GM12878 (cell line): ENCODE measurements at regions not wholly inside any gene's neighbourhood (a gene's known extent, or its start where the extent isn't known, plus 50 kb on each side); places are given as distances from the start of the nearest gene placed in this dataset.
A peak's percentile ranks its signal among the peaks of the same experiment; 100 is the strongest.

Experiments used
- ATAC-seq: fragments of 200-7000 bp; cut with Tn5 transposase; 3 replicates; pipeline ENCODE4 v1.9.1; 2020; ENCODE audit warnings: mild to moderate bottlenecking, moderate library complexity
- BruUV-seq: library from RNA; stranded (reverse); fragments of 400-500 nt; replicated peaks from 2 replicates; lab custom pipeline; 2021; lab: Mats Ljungman, UMichigan
- CTCF ChIA-PET: fragments of 300-600 bp; sonication (Branson Sonifier 250); formaldehyde crosslinking; extraction: SDS; loops from one replicate; lab custom pipeline; 2021; ENCODE audit warnings: inconsistent platforms; lab: Yijun Ruan, JAX
- POLR2A ChIA-PET: fragments of 350-600 bp; formaldehyde crosslinking; extraction: SDS; loops from one replicate; lab custom pipeline; 2021; ENCODE audit warnings: inconsistent platforms; lab: Charles Lee
- RAD21 ChIA-PET: fragments of 300-600 bp; sonication (Branson Sonifier 250); formaldehyde crosslinking; loops from one replicate; lab custom pipeline; 2023; ENCODE audit warnings: antibody characterized with exemption; ENCODE audit not compliant: unreplicated experiment; lab: Charles Lee
- SMC1A ChIA-PET: fragments of 300-600 bp; sonication (Branson Sonifier 250); formaldehyde crosslinking; loops from one replicate; lab custom pipeline; 2023; ENCODE audit not compliant: unreplicated experiment, uncharacterized antibody; lab: Charles Lee
- DNase-seq: peaks from one replicate; pipeline ENCODE4 v3.0.0-alpha.2; 2011; ENCODE audit warnings: low read depth, low spot score
- FAIRE-seq: peaks from 3 replicates; lab custom pipeline; 2011; peaks lifted over from hg19 to GRCh38; lab: Jason Lieb, UNC
- H2AFZ ChIP-seq: 2 replicates; pipeline ENCODE4 v1.6.0; 2011; ENCODE audit warnings: low read depth, low read length, control low read depth; ENCODE audit not compliant: control insufficient read depth
- H3K27ac ChIP-seq: 2 replicates; pipeline ENCODE4 v1.5.1; 2011; ENCODE audit warnings: control low read depth; ENCODE audit not compliant: control insufficient read depth, insufficient read depth
- H3K27me3 ChIP-seq, 2 experiments: replicated peaks in 1 of 2; 2 replicates each; pipeline versions ENCODE4 v1.6.0 to v1.6.1; 2011; ENCODE audit warnings: low read length in 1 of 2; ENCODE audit not compliant: control insufficient read depth in 2 of 2, insufficient read depth in 2 of 2
- H3K36me3 ChIP-seq, 2 experiments: 2 replicates each; pipeline ENCODE4 v1.5.1; 2011; ENCODE audit warnings: low read length in 1 of 2; ENCODE audit not compliant: control insufficient read depth in 2 of 2, insufficient read depth in 2 of 2
- H3K4me1 ChIP-seq: 2 replicates; pipeline ENCODE4 v1.6.1; 2011; ENCODE audit warnings: mild to moderate bottlenecking, low read length, moderate library complexity, mixed read lengths; ENCODE audit not compliant: control insufficient read depth, insufficient read depth
- H3K4me2 ChIP-seq: 2 replicates; pipeline ENCODE4 v1.6.0; 2011; ENCODE audit warnings: control low read depth; ENCODE audit not compliant: control insufficient read depth, insufficient read depth
- H3K4me3 ChIP-seq: fragments of 200-600 bp; sonication (generic); 2 replicates; pipeline ENCODE4 v1.5.1; 2016
- H3K79me2 ChIP-seq: 2 replicates; pipeline ENCODE4 v1.6.0; 2011; ENCODE audit warnings: low read length; ENCODE audit not compliant: control insufficient read depth, insufficient read depth
- H3K9ac ChIP-seq: 2 replicates; pipeline ENCODE4 v1.8.0; 2011; ENCODE audit warnings: low read length, control low read depth, mixed read lengths; ENCODE audit not compliant: control insufficient read depth, insufficient read depth
- H3K9me3 ChIP-seq: replicated peaks from 3 replicates; pipeline ENCODE4 v1.5.1; 2011; ENCODE audit warnings: mild to moderate bottlenecking, low read length; ENCODE audit not compliant: control insufficient read depth, insufficient read depth
- H4K20me1 ChIP-seq: 2 replicates; pipeline ENCODE4 v1.6.0; 2011; ENCODE audit not compliant: control insufficient read depth, insufficient read depth
- BCL11A ChIP-seq: IDR thresholded peaks from 2 replicates; pipeline ENCODE4 v1.6.1; 2011; ENCODE audit warnings: low read depth, low read length
- BHLHE40 ChIP-seq, 2 experiments: fragments of 450-650 bp in 1 of 2; IDR thresholded peaks; 2 replicates each; pipeline ENCODE4 v1.6.1; 2011 to 2017; ENCODE audit warnings: low read depth in 2 of 2, borderline replicate concordance in 1 of 2, improper control_type of control experiment in 1 of 2, low read length in 1 of 2, mild to moderate bottlenecking in 1 of 2
- CHD2 ChIP-seq: IDR thresholded peaks from 2 replicates; pipeline ENCODE4 v1.6.1; 2011; ENCODE audit warnings: low read depth, low read length, improper control_type of control experiment, borderline replicate concordance
- CREM ChIP-seq: IDR thresholded peaks from 2 replicates; pipeline ENCODE4 v1.6.1; 2014; ENCODE audit warnings: antibody characterized with exemption, low read depth
- DPF2 ChIP-seq: fragments of 450-650 bp; IDR thresholded peaks from 2 replicates; pipeline ENCODE4 v1.6.1; 2017; ENCODE audit warnings: mild to moderate bottlenecking
- HCFC1 ChIP-seq: fragments of 150-350 bp; IDR thresholded peaks from 2 replicates; pipeline ENCODE4 v1.6.1; 2014; ENCODE audit warnings: low read length
- IKZF1 ChIP-seq: fragments of 450-650 bp; conservative IDR thresholded peaks from 2 replicates; pipeline ENCODE4 v1.6.1; 2017; ENCODE audit warnings: antibody characterized with exemption, mild to moderate bottlenecking
- MEF2B ChIP-seq: fragments of 450-650 bp; IDR thresholded peaks from 2 replicates; pipeline ENCODE4 v1.6.1; 2018; ENCODE audit warnings: mild to moderate bottlenecking, moderate library complexity; ENCODE audit not compliant: partially characterized antibody, poor library complexity, severe bottlenecking
- MTA2 ChIP-seq: fragments of 450-650 bp; IDR thresholded peaks from 2 replicates; pipeline ENCODE4 v1.6.1; 2016; ENCODE audit warnings: low read depth, mild to moderate bottlenecking, moderate library complexity
- POU2F2 ChIP-seq: IDR thresholded peaks from 3 replicates; pipeline ENCODE4 v1.6.1; 2011; ENCODE audit warnings: low read depth, mild to moderate bottlenecking, low read length, borderline replicate concordance
- RAD51 ChIP-seq: fragments of 450-650 bp; IDR thresholded peaks from 2 replicates; pipeline ENCODE4 v1.6.1; 2016; ENCODE audit warnings: moderate library complexity, mild to moderate bottlenecking, inconsistent platforms
- RELA ChIP-seq: fragments of 450-650 bp; IDR thresholded peaks from 2 replicates; pipeline ENCODE4 v1.8.0; 2014; ENCODE audit warnings: borderline replicate concordance; ENCODE audit not compliant: partially characterized antibody
- RELB ChIP-seq: fragments of 450-650 bp; IDR thresholded peaks from 2 replicates; pipeline ENCODE4 v1.6.1; 2017; ENCODE audit warnings: low read depth, mild to moderate bottlenecking, moderate library complexity
- RUNX3 ChIP-seq: IDR thresholded peaks from 2 replicates; pipeline ENCODE4 v1.6.1; 2012; ENCODE audit warnings: low read length, inconsistent platforms
- SP1 ChIP-seq: IDR thresholded peaks from one replicate; pipeline ENCODE4 v1.6.1; 2011; ENCODE audit warnings: low read depth, low read length
- SPI1 ChIP-seq: IDR thresholded peaks from 2 replicates; pipeline ENCODE4 v1.6.1; 2011; ENCODE audit warnings: low read depth, mild to moderate bottlenecking, low read length, moderate library complexity, borderline replicate concordance; ENCODE audit not compliant: insufficient read depth
- STAT1 ChIP-seq: fragments of 450-650 bp; conservative IDR thresholded peaks from 2 replicates; pipeline ENCODE4 v1.6.1; 2014; ENCODE audit warnings: antibody characterized with exemption, mild to moderate bottlenecking
- TCF12 ChIP-seq: IDR thresholded peaks from 2 replicates; pipeline ENCODE4 v1.6.1; 2011; ENCODE audit warnings: low read depth, mild to moderate bottlenecking, low read length
- ZNF687 ChIP-seq: fragments of 450-650 bp; IDR thresholded peaks from 2 replicates; pipeline ENCODE4 v1.6.1; 2017; ENCODE audit warnings: mild to moderate bottlenecking, moderate library complexity
- WGBS: methylation state at CpG from one replicate; pipeline ENCODE4 v1.1.6; 2016; ENCODE audit warnings: low lambda C conversion rate; ENCODE audit not compliant: insufficient replicate concordance, insufficient coverage; ENCODE audit errors: missing lambda C conversion rate; 5-methylcytosine and 5-hydroxymethylcytosine counted together
- in situ Hi-C: fragments of 300-500 bp; cut with MboI; formaldehyde crosslinking; loops from 9 replicates; pipeline ENCODE4 v1.14.3; 2018; ENCODE audit warnings: mixed read lengths
- intact Hi-C: fragments of 100-400 bp; cut with micrococcal nuclease; formaldehyde crosslinking; loops from one replicate; pipeline ENCODE4 v1.14.2; 2022; ENCODE audit not compliant: unreplicated experiment

GRCh38 chr6:41488433-41489119 is 57.6 kb upstream of the FOXP4 start:
- peaks cover 47% of the 10 kb centered on the region for H3K4me1 ChIP-seq
- DNase-seq (peak; percentile 42), ATAC-seq (peak; percentile 87), FAIRE-seq (no peak)
- no peaks in the 10 kb centered on the region for H3K79me2 ChIP-seq
- 0 out of 2 replicates have a peak overlapping the region, but pooled peaks have one; percentile 16 for H3K9ac ChIP-seq
- no peaks in the 10 kb centered on the region for H3K27me3 ChIP-seq
- no TSS peak for BruUV-seq
- peak overlapping the region; percentile 71 for H3K4me2 ChIP-seq
- H3K36me3 ChIP-seq, result no peaks in the 10 kb centered on the region
- no peaks in the 10 kb centered on the region for H4K20me1 ChIP-seq
- no peaks in the 10 kb centered on the region for H3K9me3 ChIP-seq
- peak overlapping the region; percentile 68 for H3K27ac ChIP-seq
- peak overlapping the region; percentile 51 for H2AFZ ChIP-seq
- ChIA-PET SMC1A (interaction anchor here (0.6 to 2.0 kb wide), 7 partner anchors 11 to 359 kb away, joined by 3 to 5 read pairs (median 3); no protein-coding TSS in a partner anchor), CTCF (no interaction called here), POLR2A (interaction anchor here (1.0 to 2.8 kb wide), 6 partner anchors 8 to 56 kb away, joined by 3 to 12 read pairs (median 4); no protein-coding TSS in a partner anchor), RAD21 (interaction anchor here (0.9 to 2.1 kb wide), 8 partner anchors 9 to 62 kb away, joined by 3 to 6 read pairs (median 4); no protein-coding TSS in a partner anchor)
- in situ Hi-C loops, result no loop called here
- intact Hi-C loops, result loop anchor here (5.0 kb wide), 2 partner anchors 44 to 59 kb away; partner anchors contain the start of gene FOXP4
- 1% methylated on average over 9 of the region's 12 CpGs for WGBS
- H3K4me3 ChIP-seq, result peak overlapping the region; percentile 42; the same call in 1 of the 2 replicates
- peak; percentile 37; the same call in 1 of the 2 replicates for TF ChIP-seq RUNX3
- TF ChIP-seq BHLHE40 (IDR thresholded peaks at IDR 0.05; ENCODE audit: borderline replicate concordance in 1 of 2, low read depth in 2 of 2, low read length in 1 of 2), result 0 out of 4 replicates have a peak, but pooled peaks of 1 of the 2 experiments have one; percentile 2
- peak; percentile 50 for TF ChIP-seq RELA
- peak; percentile 86 for TF ChIP-seq RELB
- peak; percentile 80 for TF ChIP-seq MTA2
- peak; percentile 74; the same call in 1 of the 2 replicates for TF ChIP-seq TCF12
- peak; percentile 15 for TF ChIP-seq MEF2B
- no peak for TF ChIP-seq RAD51
- TF ChIP-seq STAT1, result no peak
- no peak for TF ChIP-seq HCFC1
- TF ChIP-seq ZNF687, result 0 out of 2 replicates have a peak, but pooled peaks have one; percentile 52
- peak; percentile 35 for TF ChIP-seq SP1
- TF ChIP-seq SPI1, result peak; percentile 56; the same call in 1 of the 2 replicates
- 0 out of 2 replicates have a peak, but pooled peaks have one; percentile 10 for TF ChIP-seq CREM
- no peak for TF ChIP-seq POU2F2
- 0 out of 2 replicates have a peak, but pooled peaks have one; percentile 46 for TF ChIP-seq DPF2
- TF ChIP-seq CHD2, result peak; percentile 51; the same call in 1 of the 2 replicates
- peak; percentile 57 for TF ChIP-seq IKZF1
- peak; percentile 53; the same call in 1 of the 2 replicates for TF ChIP-seq BCL11A
